Natural killer cell (primary cell): ENCODE measurements at regions not wholly inside any gene's neighbourhood (a gene's known extent, or its start where the extent isn't known, plus 50 kb on each side); places are given as distances from the start of the nearest gene placed in this dataset.

Experiments used
- ATAC-seq, 3 donors: fragments of 150-1000 bp in 2 of 3; fragments of 200-7000 bp in 1 of 3; cut with Tn5 transposase; 1 replicate in 1 of 3; 2 replicates in 2 of 3; pipeline ENCODE4 v1.10.0; 2021; ENCODE audit warnings: mild to moderate bottlenecking in 2 of 3, moderate library complexity in 2 of 3
- DNase-seq, 2 donors: peaks; one replicate each; pipeline versions ENCODE4 v3.0.0 to v3.0.0-alpha.2; 2013 to 2021; ENCODE audit warnings: mixed read lengths in 1 of 2
- H3K27ac ChIP-seq: one replicate; pipeline ENCODE4 v1.5.1; 2013; ENCODE audit warnings: mild to moderate bottlenecking, low read length
- H3K27me3 ChIP-seq: one replicate; pipeline ENCODE4 v1.6.1; 2013; ENCODE audit warnings: low read length; ENCODE audit not compliant: control insufficient read depth, insufficient read depth
- H3K36me3 ChIP-seq: one replicate; pipeline ENCODE4 v1.6.1; 2013; ENCODE audit warnings: low read length; ENCODE audit not compliant: control insufficient read depth, insufficient read depth
- H3K4me1 ChIP-seq: one replicate; pipeline ENCODE4 v1.6.1; 2013; ENCODE audit warnings: low read length; ENCODE audit not compliant: control insufficient read depth, insufficient read depth
- H3K4me3 ChIP-seq: one replicate; pipeline ENCODE4 v1.5.1; 2013; ENCODE audit warnings: low read length
- H3K9me3 ChIP-seq: one replicate; pipeline ENCODE4 v1.6.1; 2013; ENCODE audit warnings: low read length; ENCODE audit not compliant: control insufficient read depth, insufficient read depth
- H3K27ac Mint-ChIP-seq, 2 donors: one replicate each; pipeline ENCODE4 v1.8.0; 2022; ENCODE audit warnings: mild to moderate bottlenecking in 2 of 2, mixed read lengths in 2 of 2, moderate library complexity in 1 of 2
- H3K27me3 Mint-ChIP-seq, 2 donors: one replicate each; pipeline ENCODE4 v1.8.0; 2022; ENCODE audit warnings: low read depth in 2 of 2, mixed read lengths in 2 of 2
- H3K36me3 Mint-ChIP-seq: one replicate; pipeline ENCODE4 v1.8.0; 2022; ENCODE audit warnings: mixed read lengths
- H3K4me1 Mint-ChIP-seq, 2 donors: one replicate each; pipeline ENCODE4 v1.8.0; 2022; ENCODE audit warnings: mixed read lengths in 2 of 2
- H3K4me3 Mint-ChIP-seq: one replicate; pipeline ENCODE4 v1.8.0; 2022; ENCODE audit warnings: mild to moderate bottlenecking, moderate library complexity, mixed read lengths
- H3K9me3 Mint-ChIP-seq, 2 donors: one replicate each; pipeline ENCODE4 v1.8.0; 2022; ENCODE audit warnings: mixed read lengths in 2 of 2
- WGBS: methylation state at CpG from one replicate; pipeline ENCODE4 v1.1.7; 2013; ENCODE audit warnings: missing lambda C conversion rate; ENCODE audit not compliant: insufficient coverage; 5-methylcytosine and 5-hydroxymethylcytosine counted together
- intact Hi-C: fragments of 100-400 bp; cut with micrococcal nuclease; formaldehyde crosslinking; loops from one replicate; pipeline ENCODE4 v1.14.2; 2022
- TF ChIP-seq, protein P1 (sequence below): fragments of 200-600 bp; IDR thresholded peaks from one replicate; pipeline ENCODE4 v1.8.0; 2022; ENCODE audit warnings: antibody characterized with exemption

- Mint-ChIP-seq H3K4me1 (no peaks in the 10 kb centered on the region), H3K9me3 (no peaks in the 10 kb centered on the region), H3K27ac (no peak overlapping the region), H3K36me3 (no peaks in the 10 kb centered on the region), H3K27me3 (peaks cover 17 to 51% of the 10 kb centered on the region in 2 donors), H3K4me3 (no peak overlapping the region)
- TF ChIP-seq, protein P1, sequence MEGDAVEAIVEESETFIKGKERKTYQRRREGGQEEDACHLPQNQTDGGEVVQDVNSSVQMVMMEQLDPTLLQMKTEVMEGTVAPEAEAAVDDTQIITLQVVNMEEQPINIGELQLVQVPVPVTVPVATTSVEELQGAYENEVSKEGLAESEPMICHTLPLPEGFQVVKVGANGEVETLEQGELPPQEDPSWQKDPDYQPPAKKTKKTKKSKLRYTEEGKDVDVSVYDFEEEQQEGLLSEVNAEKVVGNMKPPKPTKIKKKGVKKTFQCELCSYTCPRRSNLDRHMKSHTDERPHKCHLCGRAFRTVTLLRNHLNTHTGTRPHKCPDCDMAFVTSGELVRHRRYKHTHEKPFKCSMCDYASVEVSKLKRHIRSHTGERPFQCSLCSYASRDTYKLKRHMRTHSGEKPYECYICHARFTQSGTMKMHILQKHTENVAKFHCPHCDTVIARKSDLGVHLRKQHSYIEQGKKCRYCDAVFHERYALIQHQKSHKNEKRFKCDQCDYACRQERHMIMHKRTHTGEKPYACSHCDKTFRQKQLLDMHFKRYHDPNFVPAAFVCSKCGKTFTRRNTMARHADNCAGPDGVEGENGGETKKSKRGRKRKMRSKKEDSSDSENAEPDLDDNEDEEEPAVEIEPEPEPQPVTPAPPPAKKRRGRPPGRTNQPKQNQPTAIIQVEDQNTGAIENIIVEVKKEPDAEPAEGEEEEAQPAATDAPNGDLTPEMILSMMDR: no peak
- no peaks in the 10 kb centered on the region for H3K9me3 ChIP-seq
- intact Hi-C loops: no loop called here
- no peaks in the 10 kb centered on the region for H3K4me1 ChIP-seq
- H3K4me3 ChIP-seq: no peak overlapping the region
- DNase-seq (no peak), ATAC-seq (no peak)
- WGBS: 89% methylated on average over 1 of the region's 1 CpG
- no peaks in the 10 kb centered on the region for H3K27me3 ChIP-seq
- no peak overlapping the region for H3K27ac ChIP-seq
- no peaks in the 10 kb centered on the region for H3K36me3 ChIP-seq
Observed at GRCh38 chr6:156593127-156593526, 184.1 kb upstream of the ARID1B start.

- Mint-ChIP-seq H3K9me3 (no peaks in the 10 kb centered on the region), H3K27ac (no peak overlapping the region), H3K36me3 (no peaks in the 10 kb centered on the region), H3K4me1 (no peaks in the 10 kb centered on the region), H3K27me3 (peaks cover 14 to 54% of the 10 kb centered on the region in 2 donors), H3K4me3 (no peak overlapping the region)
- H3K4me3 ChIP-seq: no peak overlapping the region
- no peaks in the 10 kb centered on the region for H3K36me3 ChIP-seq
- H3K9me3 ChIP-seq: no peaks in the 10 kb centered on the region
- no peaks in the 10 kb centered on the region for H3K4me1 ChIP-seq
- H3K27me3 ChIP-seq: no peaks in the 10 kb centered on the region
- intact Hi-C loops: no loop called here
- ATAC-seq (no peak), DNase-seq (no peak)
- TF ChIP-seq, protein P1: no peak
- H3K27ac ChIP-seq: no peak overlapping the region
- 92% methylated on average over 6 of the region's 6 CpGs for WGBS
Observed at GRCh38 chr6:156590482-156590881, 186.7 kb upstream of the ARID1B start.

DNA sequence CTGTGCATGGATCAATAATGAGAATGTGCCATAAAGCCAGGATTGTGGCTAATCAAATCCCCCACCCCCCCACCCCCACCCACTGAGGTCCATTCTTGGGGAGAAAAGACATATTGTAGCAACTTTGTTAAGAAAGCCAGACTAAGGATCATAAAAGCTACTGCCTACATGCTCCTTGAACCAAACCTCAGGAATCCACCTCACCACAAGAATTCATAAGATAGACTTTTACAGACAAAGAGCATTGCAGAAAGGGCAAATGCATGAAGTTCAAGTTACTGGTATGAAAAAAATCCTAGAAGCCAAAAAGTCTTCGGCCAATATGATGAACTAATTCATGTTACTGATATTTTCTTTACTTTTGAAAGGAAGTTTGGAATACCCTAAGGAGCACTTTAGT lies 187.9 kb upstream of the ARID1B start:
- H3K27ac Mint-ChIP-seq: no peak overlapping the region
- H3K4me1 Mint-ChIP-seq: no peaks in the 10 kb centered on the region
- intact Hi-C loops: no loop called here
- Histone ChIP-seq H3K4me3 (no peak overlapping the region), H3K27ac (no peak overlapping the region), H3K4me1 (no peaks in the 10 kb centered on the region), H3K36me3 (no peaks in the 10 kb centered on the region), H3K9me3 (no peaks in the 10 kb centered on the region), H3K27me3 (no peaks in the 10 kb centered on the region)
- H3K36me3 Mint-ChIP-seq: no peaks in the 10 kb centered on the region
- WGBS: 100% methylated on average over 1 of the region's 1 CpG
- H3K9me3 Mint-ChIP-seq: no peaks in the 10 kb centered on the region
- H3K27me3 Mint-ChIP-seq: peaks cover 18 to 54% of the 10 kb centered on the region in 2 donors
- TF ChIP-seq, protein P1: no peak
- ATAC-seq: no peak
- no peak for DNase-seq
- no peak overlapping the region for H3K4me3 Mint-ChIP-seq

- no peak overlapping the region for H3K27ac Mint-ChIP-seq
- no peaks in the 10 kb centered on the region for H3K27me3 ChIP-seq
- no peaks in the 10 kb centered on the region for H3K9me3 Mint-ChIP-seq
- no peak overlapping the region for H3K27ac ChIP-seq
- no peak overlapping the region for H3K4me3 Mint-ChIP-seq
- DNase-seq (no peak), ATAC-seq (no peak)
- 96% methylated on average over 3 of the region's 3 CpGs for WGBS
- no peaks in the 10 kb centered on the region for H3K4me1 ChIP-seq
- H3K9me3 ChIP-seq: no peaks in the 10 kb centered on the region
- TF ChIP-seq, protein P1: no peak
- no peaks in the 10 kb centered on the region for H3K36me3 ChIP-seq
- H3K4me3 ChIP-seq: no peak overlapping the region
- H3K36me3 Mint-ChIP-seq: no peaks in the 10 kb centered on the region
- peaks cover 27 to 54% of the 10 kb centered on the region in 2 donors for H3K27me3 Mint-ChIP-seq
- intact Hi-C loops: no loop called here
- no peaks in the 10 kb centered on the region for H3K4me1 Mint-ChIP-seq
Observed at GRCh38 chr6:156587751-156588301, 189.4 kb upstream of the ARID1B start.
